ENCODE measurements at regions not wholly inside any gene's neighbourhood (a gene's known extent, or its start where the extent isn't known, plus 50 kb on each side); places are given as distances from the start of the nearest gene placed in this dataset.

GRCh38 chrX:150050387-150050786 is 112.1 kb upstream of the EOLA2 start:
- TF ChIP-seq CTCF (conservative IDR thresholded peaks at IDR 0.05; ENCODE audit: low read depth, low read length) (peak; percentile 44), EZH2 (IDR thresholded peaks at IDR 0.05; ENCODE audit: low read length, unreplicated experiment) (no peak)

All from PC-3 (cell line).